GM19468 (cell line): ENCODE measurements at regions not wholly inside any gene's neighbourhood (a gene's known extent, or its start where the extent isn't known, plus 50 kb on each side); places are given as distances from the start of the nearest gene placed in this dataset.
"Not testable (repeated sequence)": the region's sequence is repeated elsewhere in the genome, so short reads cannot be mapped to it uniquely, and the experiment has no call there.

Experiments used
- ATAC-seq: cut with Tn5 transposase; IDR thresholded peaks from one replicate; pipeline ENCODE4 v1.9.1; 2021; ENCODE audit warnings: mild to moderate bottlenecking, moderate library complexity, moderate number of reproducible peaks; ENCODE audit not compliant: unreplicated experiment; ENCODE audit errors: extremely low read depth

DNA sequence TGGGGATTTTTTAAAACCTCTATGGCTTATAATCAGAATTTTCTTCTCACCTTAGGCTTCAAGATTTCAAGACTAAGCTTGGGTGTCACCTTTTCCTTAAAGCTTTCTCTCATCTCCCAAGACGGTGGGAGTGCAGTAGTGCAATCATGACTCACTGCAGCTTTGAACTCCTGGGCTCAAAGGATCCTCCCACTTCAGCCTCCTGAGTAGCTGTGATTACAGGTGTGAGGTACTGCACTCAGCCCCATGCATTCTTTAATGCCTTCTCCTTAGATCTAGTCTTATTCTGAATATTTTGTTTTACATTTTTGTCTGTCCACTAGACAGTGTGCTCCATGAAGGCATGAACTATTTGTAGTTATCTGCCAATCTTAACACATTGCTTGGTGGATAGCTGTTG lies 55.7 kb upstream of the FAT3 start:
- ATAC-seq: no peak

DNA sequence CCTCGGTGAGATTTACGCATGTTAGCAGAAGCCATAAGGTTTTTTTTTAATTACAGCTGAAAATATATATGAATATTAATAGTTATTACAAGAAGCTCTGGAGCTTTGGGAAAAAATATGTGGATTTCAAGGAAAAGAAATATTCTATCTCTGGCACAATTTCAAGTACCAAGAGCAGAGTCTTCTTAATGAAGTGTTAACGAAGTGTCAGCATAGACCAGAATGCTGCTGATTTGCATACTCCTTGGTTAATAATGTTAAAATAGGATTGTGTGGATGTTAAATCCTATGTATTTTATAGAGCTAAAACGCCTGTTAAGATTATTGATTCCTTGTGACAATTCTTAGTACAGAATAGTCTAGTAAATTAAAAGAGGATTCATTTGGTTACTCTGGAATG lies 57.0 kb upstream of the FAT3 start:
- ATAC-seq: no peak

- no peak for ATAC-seq
These were observed 58.3 kb upstream of the FAT3 start for GRCh38 chr11:92166335-92166734.

GRCh38 chr11:92163879-92164278 lies 60.7 kb upstream of the FAT3 start:
- no peak for ATAC-seq

DNA sequence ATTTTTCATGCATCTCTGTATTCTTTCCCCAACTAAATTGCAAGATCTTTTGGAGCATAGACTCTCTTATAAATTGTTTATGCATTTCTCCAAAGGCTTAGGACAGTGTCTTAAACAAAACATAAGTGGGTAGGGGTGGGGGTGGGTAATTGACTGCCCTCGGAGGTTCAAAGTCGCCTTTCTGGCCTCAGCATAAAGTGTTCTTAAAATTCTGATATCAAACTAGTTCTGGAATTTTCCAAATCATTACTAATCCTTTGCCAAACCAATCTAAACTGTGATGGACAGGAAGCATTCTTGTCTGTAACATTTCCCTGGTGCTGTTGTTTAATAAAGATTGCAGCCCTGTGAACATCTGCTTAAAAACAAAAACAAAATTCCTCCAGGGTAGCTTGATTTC lies 61.8 kb upstream of the FAT3 start:
- no peak for ATAC-seq

- ATAC-seq: no peak
These were observed 64.7 kb upstream of the FAT3 start for GRCh38 chr11:92159931-92160330.

- ATAC-seq: not testable (repeated sequence)
These were observed 67.2 kb upstream of the FAT3 start for GRCh38 chr11:92157390-92157789.

DNA sequence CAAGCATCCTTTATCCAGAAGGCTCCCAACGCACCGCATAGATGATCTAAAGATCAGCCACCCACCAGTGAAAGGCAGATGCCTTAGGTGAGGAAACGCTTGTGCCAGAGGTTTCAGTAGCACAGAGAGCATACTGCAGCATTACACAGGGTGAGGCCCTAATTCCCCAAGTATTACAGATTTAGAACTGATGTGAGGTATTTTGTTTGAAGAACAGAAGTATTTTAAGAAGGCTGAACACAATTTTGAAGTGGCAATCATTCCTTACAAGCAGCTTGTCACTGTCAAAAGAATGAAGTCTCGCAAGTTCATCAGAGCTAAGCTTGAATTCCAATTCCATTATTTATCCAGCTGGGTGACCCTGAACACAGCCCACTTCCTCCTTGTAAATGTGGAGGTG lies 70.0 kb upstream of the FAT3 start:
- no peak for ATAC-seq

- ATAC-seq: no peak
These were observed 70.5 kb upstream of the FAT3 start for GRCh38 chr11:92154110-92154509.

DNA sequence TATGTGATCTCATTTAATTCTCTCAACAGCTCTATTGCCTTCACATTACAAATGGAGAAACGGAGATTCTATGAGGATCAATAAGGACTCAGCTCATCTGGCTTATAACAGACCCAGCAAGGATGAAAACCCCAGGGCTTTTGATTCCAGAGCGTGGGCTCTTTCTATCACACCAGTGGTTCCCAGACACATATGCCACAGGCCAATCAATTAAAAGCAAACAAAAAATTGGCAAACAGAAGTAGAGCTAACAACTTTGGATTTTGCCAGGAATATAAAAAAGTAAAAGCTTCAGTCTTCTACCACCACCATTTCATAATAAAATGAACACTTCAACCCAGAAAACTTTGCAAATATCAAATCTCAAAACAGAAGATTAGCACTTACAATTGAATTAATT lies 71.1 kb upstream of the FAT3 start:
- ATAC-seq: no peak

GRCh38 chr11:92152245-92152644 lies 72.4 kb upstream of the FAT3 start:
- ATAC-seq: no peak

DNA sequence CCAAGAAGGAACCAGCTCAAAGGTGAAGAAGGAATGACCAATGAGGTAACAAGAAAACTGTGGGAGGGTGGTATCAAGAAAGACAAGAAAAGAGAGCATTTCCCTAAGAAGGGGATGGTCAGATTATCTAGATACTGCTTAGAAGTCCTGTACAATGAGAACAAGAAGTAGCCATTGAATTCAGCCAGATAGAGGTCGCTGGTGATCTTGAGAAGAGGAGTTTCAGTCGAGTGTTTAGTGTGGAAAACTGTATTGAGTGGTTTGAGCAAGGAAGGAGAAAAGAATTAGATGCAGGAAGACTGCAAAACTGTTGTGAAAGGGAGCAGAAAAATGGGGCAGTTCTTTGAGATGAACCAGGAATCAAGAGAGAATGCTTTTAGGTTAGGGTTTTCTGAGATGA lies 74.6 kb upstream of the FAT3 start:
- no peak for ATAC-seq

DNA sequence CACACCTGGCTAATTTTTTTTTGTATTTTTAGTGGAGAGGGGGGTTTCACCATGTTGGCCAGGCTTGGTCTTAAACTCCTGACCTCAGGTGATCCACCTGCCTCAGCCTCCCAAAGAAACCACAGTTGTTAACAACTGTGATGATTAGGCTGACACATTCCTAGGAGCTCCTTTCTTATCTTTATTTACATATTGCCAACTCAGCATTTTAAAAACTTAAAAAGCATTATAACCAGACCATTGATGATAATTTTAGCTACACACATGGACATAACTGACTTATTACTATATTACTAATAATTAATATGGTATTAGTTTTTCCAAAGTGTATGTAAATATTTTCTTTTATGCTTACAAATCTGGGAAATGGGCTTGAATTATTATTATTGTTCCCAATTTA lies 82.9 kb upstream of the FAT3 start:
- ATAC-seq: no peak

DNA sequence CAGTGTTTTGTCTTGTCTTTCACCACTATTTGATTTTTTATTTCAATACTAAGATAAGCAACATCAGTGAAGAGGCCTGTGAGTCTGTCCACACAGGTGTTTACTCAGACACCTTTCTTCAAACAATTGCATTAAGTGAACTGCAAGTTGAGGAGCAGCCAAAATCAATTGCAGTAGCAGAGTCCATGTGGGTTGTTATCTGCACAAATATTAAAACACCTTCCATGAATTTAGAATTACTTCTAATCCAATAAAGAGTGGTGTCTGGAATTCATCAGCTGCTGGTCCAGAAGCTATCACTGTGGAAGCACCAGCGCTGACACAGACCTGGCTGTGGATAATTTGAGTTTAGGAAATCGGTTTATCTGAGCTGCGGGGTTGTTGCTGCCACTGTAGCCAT lies 83.5 kb upstream of the FAT3 start:
- ATAC-seq: no peak

DNA sequence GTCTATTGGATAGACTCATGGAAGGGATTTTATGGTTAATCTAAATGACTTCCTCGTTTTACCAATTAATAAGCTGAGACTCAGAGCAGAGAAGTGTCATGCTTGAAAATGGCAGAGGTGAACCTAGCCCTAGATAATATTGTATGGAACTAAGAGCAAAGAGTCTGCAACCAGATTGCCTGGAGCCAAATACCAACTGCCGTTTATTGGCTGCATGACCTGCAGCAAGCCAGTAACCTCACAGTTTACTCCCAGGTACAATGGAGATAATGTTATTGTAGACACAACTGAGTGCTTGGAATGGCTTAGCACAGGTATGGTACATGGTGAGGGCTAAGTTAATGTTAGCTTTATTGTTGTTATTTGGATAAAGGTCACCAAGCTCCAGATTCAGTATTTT lies 84.6 kb upstream of the FAT3 start:
- no peak for ATAC-seq

DNA sequence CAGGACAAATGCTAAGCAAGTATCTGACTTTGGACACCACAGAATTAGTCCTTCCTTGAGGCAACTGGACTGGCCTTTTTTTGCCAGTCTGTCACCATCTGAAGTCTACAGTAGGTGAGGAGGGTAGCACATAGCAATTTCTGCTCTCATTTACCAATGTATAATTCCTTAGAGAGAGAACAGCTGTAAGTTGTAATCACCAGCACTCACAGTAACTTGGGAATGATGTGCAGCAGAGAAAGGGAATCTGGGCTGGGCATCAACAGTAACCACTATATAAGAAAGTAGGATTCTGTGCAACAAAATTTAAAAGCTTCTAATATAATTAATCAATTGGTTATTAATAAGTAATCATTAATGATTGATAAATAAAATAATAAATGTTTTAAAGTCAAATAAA lies 86.3 kb upstream of the FAT3 start:
- no peak for ATAC-seq

- no peak for ATAC-seq
These were observed 86.9 kb upstream of the FAT3 start for GRCh38 chr11:92137747-92138146.

DNA sequence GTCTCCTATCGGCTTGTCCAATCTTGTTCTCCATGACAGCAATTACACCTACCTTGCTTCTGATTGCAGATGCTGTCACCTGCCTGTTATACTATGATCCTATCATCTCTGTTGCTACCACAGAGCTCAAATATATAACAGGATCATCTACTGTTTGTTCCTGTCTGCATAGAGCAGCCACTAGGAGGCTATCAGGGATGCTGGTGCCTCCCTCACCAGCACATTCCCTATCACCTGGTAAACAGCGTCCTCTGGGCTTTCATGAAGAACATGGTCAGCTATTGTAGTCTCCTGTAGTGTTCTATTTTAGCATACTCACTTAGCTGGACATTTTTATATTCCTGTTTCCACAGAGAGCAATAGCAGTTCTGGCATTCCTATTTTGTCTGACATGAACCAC lies 87.8 kb upstream of the FAT3 start:
- ATAC-seq: no peak

- no peak for ATAC-seq
These were observed 93.2 kb upstream of the FAT3 start for GRCh38 chr11:92131289-92131865.

DNA sequence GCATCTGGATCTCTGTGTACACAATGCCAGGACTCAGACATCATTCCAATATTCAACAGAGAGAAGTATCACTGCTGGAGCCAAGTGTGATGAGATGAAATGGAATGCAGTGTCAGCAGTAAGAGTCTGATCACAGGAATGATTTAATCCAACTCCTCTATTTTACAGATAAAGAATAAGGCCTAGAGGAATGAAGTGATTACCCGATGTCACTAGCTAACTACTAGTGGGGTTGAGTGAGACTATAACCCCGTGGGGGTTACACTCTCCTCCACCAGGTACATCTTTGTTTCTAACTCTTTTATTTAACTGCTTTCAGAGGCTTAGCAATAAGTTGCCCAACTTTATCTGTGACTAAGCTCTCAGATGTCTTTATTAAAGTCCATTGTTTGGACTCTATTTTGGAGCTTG lies 94.2 kb upstream of the FAT3 start:
- ATAC-seq: no peak

DNA sequence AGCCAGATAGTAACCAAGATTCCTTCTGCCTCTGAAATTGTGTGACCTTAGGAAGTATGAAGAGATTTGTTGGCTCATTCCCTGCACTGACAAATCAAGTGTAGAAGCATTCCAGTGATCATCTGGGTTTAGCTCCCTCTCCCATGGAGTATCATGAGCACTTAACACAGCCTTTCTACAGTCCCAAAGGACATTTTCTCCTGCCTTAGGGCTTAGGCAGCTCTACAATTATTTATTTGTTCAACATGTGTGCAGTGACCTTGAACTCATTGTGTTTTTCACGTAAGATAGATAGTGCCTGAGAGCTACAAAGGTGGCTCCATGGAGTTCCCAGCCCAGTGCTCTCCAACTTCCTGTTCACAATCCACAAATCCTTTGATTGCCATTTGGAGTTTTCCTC lies 94.8 kb upstream of the FAT3 start:
- ATAC-seq: no peak

GRCh38 chr11:92128026-92128425 lies 96.6 kb upstream of the FAT3 start:
- no peak for ATAC-seq

DNA sequence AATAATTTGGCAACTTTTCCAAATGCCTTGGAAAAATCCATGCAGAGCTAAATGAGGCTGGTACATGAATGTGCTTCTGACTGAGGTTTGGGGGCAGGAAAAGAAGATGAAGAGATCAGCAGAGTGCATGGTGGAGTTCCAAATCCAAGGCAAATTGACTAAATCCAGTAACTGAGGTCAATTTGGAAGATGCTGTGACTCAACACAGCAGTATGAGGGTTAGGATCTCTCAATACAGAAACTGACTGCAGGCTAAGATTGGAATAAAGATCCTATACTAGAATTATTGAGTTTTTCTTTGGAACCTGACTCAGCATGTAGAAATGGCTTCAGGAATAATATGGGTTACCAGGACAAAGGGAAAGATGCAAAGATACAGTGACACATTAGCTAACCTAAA lies 99.3 kb upstream of the FAT3 start:
- ATAC-seq: no peak
